ENCODE measurements at regions not wholly inside any gene's neighbourhood (a gene's known extent, or its start where the extent isn't known, plus 50 kb on each side); places are given as distances from the start of the nearest gene placed in this dataset.

DNA sequence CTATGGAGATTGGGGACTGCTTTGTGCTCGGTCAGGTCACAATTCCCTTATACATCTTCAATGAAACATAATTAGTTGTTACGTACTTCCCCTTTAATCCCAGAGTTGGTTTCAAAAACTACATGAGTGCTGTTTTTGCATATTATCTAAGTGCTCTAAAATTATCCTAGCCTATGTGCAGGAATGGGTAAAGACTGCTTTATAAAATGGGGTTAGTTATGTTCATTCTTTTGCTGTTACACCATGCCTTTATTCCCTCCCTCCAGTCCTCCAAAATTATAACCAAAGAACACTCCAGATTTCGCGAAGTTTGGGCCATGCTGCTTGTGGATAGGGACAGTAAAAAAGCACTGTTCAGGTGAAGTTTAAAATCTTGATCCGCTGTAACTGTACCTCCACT is 173.9 kb upstream of the SNX7 start:
- TF ChIP-seq POLR2AphosphoS5 (IDR thresholded peaks at IDR 0.05): no peak
- TF ChIP-seq, protein P1, sequence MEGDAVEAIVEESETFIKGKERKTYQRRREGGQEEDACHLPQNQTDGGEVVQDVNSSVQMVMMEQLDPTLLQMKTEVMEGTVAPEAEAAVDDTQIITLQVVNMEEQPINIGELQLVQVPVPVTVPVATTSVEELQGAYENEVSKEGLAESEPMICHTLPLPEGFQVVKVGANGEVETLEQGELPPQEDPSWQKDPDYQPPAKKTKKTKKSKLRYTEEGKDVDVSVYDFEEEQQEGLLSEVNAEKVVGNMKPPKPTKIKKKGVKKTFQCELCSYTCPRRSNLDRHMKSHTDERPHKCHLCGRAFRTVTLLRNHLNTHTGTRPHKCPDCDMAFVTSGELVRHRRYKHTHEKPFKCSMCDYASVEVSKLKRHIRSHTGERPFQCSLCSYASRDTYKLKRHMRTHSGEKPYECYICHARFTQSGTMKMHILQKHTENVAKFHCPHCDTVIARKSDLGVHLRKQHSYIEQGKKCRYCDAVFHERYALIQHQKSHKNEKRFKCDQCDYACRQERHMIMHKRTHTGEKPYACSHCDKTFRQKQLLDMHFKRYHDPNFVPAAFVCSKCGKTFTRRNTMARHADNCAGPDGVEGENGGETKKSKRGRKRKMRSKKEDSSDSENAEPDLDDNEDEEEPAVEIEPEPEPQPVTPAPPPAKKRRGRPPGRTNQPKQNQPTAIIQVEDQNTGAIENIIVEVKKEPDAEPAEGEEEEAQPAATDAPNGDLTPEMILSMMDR (IDR thresholded peaks at IDR 0.05): no peak
